HL-60 (cell line): ENCODE measurements at regions not wholly inside any gene's neighbourhood (a gene's known extent, or its start where the extent isn't known, plus 50 kb on each side); places are given as distances from the start of the nearest gene placed in this dataset.

Experiments
- CTCF ChIP-seq: IDR thresholded peaks from one replicate; pipeline ENCODE4 v1.5.1; 2011; ENCODE audit warnings: low read length, control low read depth, inconsistent platforms; ENCODE audit not compliant: insufficient read depth
- POLR2AphosphoS5 ChIP-seq: IDR thresholded peaks from 2 replicates; pipeline ENCODE4 v1.6.1; 2012; ENCODE audit warnings: low read depth
- SPI1 ChIP-seq: IDR thresholded peaks from 2 replicates; pipeline ENCODE4 v1.6.1; 2012; ENCODE audit warnings: low read depth, mild to moderate bottlenecking, borderline replicate concordance

DNA sequence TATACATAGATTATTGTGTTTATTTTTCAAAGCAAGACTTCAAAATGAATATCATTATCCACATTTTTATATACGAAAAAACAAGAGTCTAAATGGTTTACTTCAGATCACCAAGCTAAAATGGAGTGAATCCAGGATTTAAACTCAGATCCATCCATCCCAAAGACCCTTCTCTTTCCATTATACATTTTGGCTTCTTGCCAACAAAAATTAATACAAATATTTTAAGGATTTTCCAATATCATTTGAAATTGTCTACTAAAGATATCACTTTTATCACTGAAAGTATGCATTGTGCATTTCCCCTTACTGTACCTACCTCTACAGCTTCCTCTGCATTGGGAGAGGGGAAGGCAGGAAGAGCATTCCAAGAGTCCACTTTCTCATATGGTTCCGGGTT, 541.2 kb downstream of the RPS29 start:
- TF ChIP-seq CTCF (no peak), POLR2AphosphoS5 (no peak), SPI1 (no peak)
